ENCODE measurements at regions not wholly inside any gene's neighbourhood (a gene's known extent, or its start where the extent isn't known, plus 50 kb on each side); places are given as distances from the start of the nearest gene placed in this dataset.

GRCh38 chr7:80319461-80319860 lies 184.8 kb downstream of the GNAI1 start:
- H3K36me3 ChIP-seq (ENCODE audit: insufficient read depth), result no peaks in the 10 kb centered on the region
- H3K27me3 ChIP-seq (ENCODE audit: insufficient read depth), result no peaks in the 10 kb centered on the region
- H3K4me1 ChIP-seq (ENCODE audit: insufficient read depth), result no peaks in the 10 kb centered on the region
- H3F3A ChIP-seq (replicated peaks; ENCODE audit: low read depth), result no peaks in the 10 kb centered on the region
- Mint-ChIP-seq H3K36me3 (ENCODE audit: low read depth) (no peaks in the 10 kb centered on the region), H3K9me3 (no peaks in the 10 kb centered on the region), H3K4me3 (no peak overlapping the region), H3K27ac (no peak overlapping the region), H3K4me1 (no peaks in the 10 kb centered on the region), H3K27me3 (ENCODE audit: insufficient read depth, low read depth, poor library complexity) (no peaks in the 10 kb centered on the region)
- H3K4me3 ChIP-seq, result no peak overlapping the region
- H3K79me2 ChIP-seq (replicated peaks; ENCODE audit: insufficient read depth), result no peaks in the 10 kb centered on the region
- no peak overlapping the region for H3K4me2 ChIP-seq
- H4K20me1 ChIP-seq (replicated peaks; ENCODE audit: insufficient read depth), result no peaks in the 10 kb centered on the region
- no peaks in the 10 kb centered on the region; the same call in 1 of the 2 replicates for H3K9me2 ChIP-seq (ENCODE audit: insufficient read depth)
- no peak overlapping the region for H3K27ac ChIP-seq (ENCODE audit: low read depth)
- ATAC-seq, result no peak
- no peak overlapping the region for H2AFZ ChIP-seq
- no peak for DNase-seq (ENCODE audit: low spot score)
- no peak for TF ChIP-seq ZNF331 (CRISPR knock-in tag; IDR thresholded peaks at IDR 0.05; ENCODE audit: low read depth)
- TF ChIP-seq CREB1 (CRISPR knock-in tag; IDR thresholded peaks at IDR 0.05; ENCODE audit: low read depth), result no peak
- no peak for TF ChIP-seq POLR2AphosphoS5 (IDR thresholded peaks at IDR 0.05; ENCODE audit: low read depth)
- TF ChIP-seq EZH2phosphoT487 (IDR thresholded peaks at IDR 0.05; ENCODE audit: unreplicated experiment), result no peak
- TF ChIP-seq ZNF114 (CRISPR knock-in tag; IDR thresholded peaks at IDR 0.05), result no peak
- no peak for TF ChIP-seq ZNF462 (CRISPR knock-in tag; IDR thresholded peaks at IDR 0.05)
- no peak for TF ChIP-seq JUNB (IDR thresholded peaks at IDR 0.05; ENCODE audit: unreplicated experiment)
- no peak for TF ChIP-seq REST (IDR thresholded peaks at IDR 0.05; ENCODE audit: unreplicated experiment)
- TF ChIP-seq ETS1 (IDR thresholded peaks at IDR 0.05), result no peak
- TF ChIP-seq STAT1 (IDR thresholded peaks at IDR 0.05; ENCODE audit: unreplicated experiment), result no peak
- TF ChIP-seq CTCF (conservative IDR thresholded peaks at IDR 0.05; ENCODE audit: low read depth in 2 of 2), result no peak
- TF ChIP-seq EZH2 (IDR thresholded peaks at IDR 0.05; ENCODE audit: low read depth, unreplicated experiment), result no peak

Measured in GM23338 (cell line).